SW 1271 (cell line): ENCODE measurements at regions not wholly inside any gene's neighbourhood (a gene's known extent, or its start where the extent isn't known, plus 50 kb on each side); places are given as distances from the start of the nearest gene placed in this dataset.
A peak's percentile ranks its signal among the peaks of the same experiment; 100 is the strongest.

Source experiments
- DNase-seq, 2 experiments: peaks; one replicate each; lab custom pipeline; 2025; lab: John Stamatoyannopoulos, UW

GRCh38 chr2:181770150-181770549, 89.8 kb upstream of the NEUROD1 start:
- DNase-seq = no peak

- DNase-seq = no peak
Observed at GRCh38 chr2:181771356-181771755, 91.0 kb upstream of the NEUROD1 start.

- DNase-seq = no peak
Observed at GRCh38 chr2:181772334-181772733, 92.0 kb upstream of the NEUROD1 start.

- no peak for DNase-seq
Observed at GRCh38 chr2:181772777-181773176, 92.5 kb upstream of the NEUROD1 start.

GRCh38 chr2:181774685-181775084, 94.4 kb upstream of the NEUROD1 start:
- no peak for DNase-seq

GRCh38 chr2:181776336-181776735, 96.0 kb upstream of the NEUROD1 start:
- DNase-seq = no peak

GRCh38 chr2:181777734-181778133, 97.4 kb upstream of the NEUROD1 start:
- DNase-seq = no peak

- DNase-seq = no peak
Observed at GRCh38 chr2:181778621-181779201, 98.4 kb upstream of the NEUROD1 start.

GRCh38 chr2:181779288-181780021, 99.1 kb upstream of the NEUROD1 start:
- no peak for DNase-seq

GRCh38 chr2:181780047-181780651, 99.8 kb upstream of the NEUROD1 start:
- no peak for DNase-seq

- DNase-seq = no peak
Observed at GRCh38 chr2:181780657-181781056, 100.3 kb upstream of the NEUROD1 start.

GRCh38 chr2:181781078-181781786, 100.9 kb upstream of the NEUROD1 start:
- DNase-seq = no peak

GRCh38 chr2:181782660-181783059, 102.3 kb upstream of the NEUROD1 start:
- DNase-seq = no peak

GRCh38 chr2:181784556-181784955, 104.2 kb upstream of the NEUROD1 start:
- DNase-seq = peak; percentile 13 to 74

- DNase-seq = peak in 1 of 2 experiments; percentile 31
Observed at GRCh38 chr2:181785691-181786344, 105.5 kb upstream of the NEUROD1 start.

GRCh38 chr2:181786371-181787228, 104.9 kb upstream of the ITPRID2 start:
- no peak for DNase-seq

GRCh38 chr2:181787310-181788048, 104.1 kb upstream of the ITPRID2 start:
- no peak for DNase-seq

GRCh38 chr2:181788897-181789555, 102.5 kb upstream of the ITPRID2 start:
- DNase-seq = peak in 1 of 2 experiments; percentile 20

GRCh38 chr2:181789827-181790448, 101.6 kb upstream of the ITPRID2 start:
- no peak for DNase-seq
